HEK293 (cell line): ENCODE measurements at regions not wholly inside any gene's neighbourhood (a gene's known extent, or its start where the extent isn't known, plus 50 kb on each side); places are given as distances from the start of the nearest gene placed in this dataset.

Experiments
- CTCF ChIA-PET: fragments of 350-600 bp; formaldehyde crosslinking; extraction: SDS; loops from one replicate; lab custom pipeline; 2021; ENCODE audit warnings: antibody characterized with exemption; lab: Yijun Ruan, JAX
- POLR2A ChIA-PET: fragments of 300-600 bp; formaldehyde crosslinking; extraction: SDS; loops from one replicate; lab custom pipeline; 2020; ENCODE audit warnings: antibody characterized with exemption, inconsistent platforms; lab: Yijun Ruan, JAX
- H3K27ac ChIP-seq: fragments of 200-500 bp; sonication (Bioruptor generic); 2 replicates; pipeline ENCODE4 v1.5.1; 2014; ENCODE audit warnings: low read depth, low read length, control low read depth, inconsistent platforms; ENCODE audit errors: extremely low read depth
- H3K36me3 ChIP-seq, 2 experiments: fragments of 200-500 bp in 1 of 2; sonication (Bioruptor generic) in 1 of 2; 1 replicate in 1 of 2; 2 replicates in 1 of 2; pipeline ENCODE4 v1.5.1; 2014 to 2017; ENCODE audit warnings: inconsistent platforms in 2 of 2, low read length in 2 of 2; ENCODE audit not compliant: control insufficient read depth in 2 of 2, insufficient read depth in 1 of 2
- H3K4me1 ChIP-seq: fragments of 200-500 bp; sonication (Bioruptor generic); 2 replicates; pipeline ENCODE4 v1.5.1; 2014; ENCODE audit warnings: mild to moderate bottlenecking, low read length, inconsistent platforms; ENCODE audit not compliant: control insufficient read depth, insufficient read depth
- H3K4me3 ChIP-seq: 2 replicates; pipeline ENCODE4 v1.5.1; 2011; ENCODE audit warnings: low read depth, mild to moderate bottlenecking, control low read depth, low read length, moderate library complexity
- H3K9me3 ChIP-seq: fragments of 200-500 bp; sonication (Bioruptor generic); 2 replicates; pipeline ENCODE4 v1.5.1; 2014; ENCODE audit warnings: low read depth, low read length, inconsistent platforms; ENCODE audit not compliant: control insufficient read depth, insufficient read depth
- HOXA7 ChIP-seq: sonication (generic); formaldehyde crosslinking; IDR thresholded peaks from 2 replicates; pipeline ENCODE4 v1.8.1; 2022; ENCODE audit warnings: missing genetic modification reagents, borderline replicate concordance
- OVOL3 ChIP-seq: fragments of 450-650 bp; formaldehyde crosslinking; IDR thresholded peaks from 2 replicates; pipeline ENCODE4 v1.5.1; 2016; ENCODE audit warnings: missing biosample characterization, missing genetic modification characterization
- SCRT1 ChIP-seq: fragments of 450-650 bp; formaldehyde crosslinking; IDR thresholded peaks from 2 replicates; pipeline ENCODE4 v1.5.1; 2016; ENCODE audit warnings: missing biosample characterization, missing genetic modification characterization, borderline replicate concordance
- YY1 ChIP-seq: fragments of 450-650 bp; formaldehyde crosslinking; IDR thresholded peaks from 2 replicates; pipeline ENCODE4 v1.5.1; 2018; ENCODE audit warnings: missing biosample characterization, missing genetic modification characterization
- ZNF114 ChIP-seq: fragments of 450-650 bp; formaldehyde crosslinking; IDR thresholded peaks from 2 replicates; pipeline ENCODE4 v1.5.0; 2017; ENCODE audit warnings: missing biosample characterization, missing genetic modification characterization
- ZNF24 ChIP-seq: fragments of 450-650 bp; formaldehyde crosslinking; IDR thresholded peaks from 2 replicates; pipeline ENCODE4 v1.5.1; 2016; ENCODE audit warnings: missing biosample characterization, missing genetic modification characterization
- ZNF292 ChIP-seq: fragments of 450-650 bp; formaldehyde crosslinking; IDR thresholded peaks from 2 replicates; pipeline ENCODE4 v1.5.1; 2016; ENCODE audit warnings: low read depth, missing biosample characterization, missing genetic modification characterization, borderline replicate concordance
- ZNF341 ChIP-seq: fragments of 450-650 bp; formaldehyde crosslinking; IDR thresholded peaks from 2 replicates; pipeline ENCODE4; 2016; ENCODE audit warnings: low read depth, missing biosample characterization, missing genetic modification characterization
- ZNF426 ChIP-seq: fragments of 450-650 bp; formaldehyde crosslinking; IDR thresholded peaks from 2 replicates; pipeline ENCODE4 v1.5.1; 2017; ENCODE audit warnings: missing biosample characterization, missing genetic modification characterization, mild to moderate bottlenecking, inconsistent platforms, moderate library complexity
- ZNF521 ChIP-seq: fragments of 450-650 bp; formaldehyde crosslinking; IDR thresholded peaks from 2 replicates; pipeline ENCODE4 v1.5.1; 2017; ENCODE audit warnings: missing biosample characterization, mild to moderate bottlenecking, missing genetic modification characterization
- ZNF529 ChIP-seq: fragments of 450-650 bp; formaldehyde crosslinking; IDR thresholded peaks from 2 replicates; pipeline ENCODE4 v1.5.1; 2017; ENCODE audit warnings: missing genetic modification characterization, missing biosample characterization; ENCODE audit not compliant: insufficient replicate concordance
- ZNF549 ChIP-seq: fragments of 450-650 bp; IDR thresholded peaks from 2 replicates; pipeline ENCODE4 v1.5.1; 2018; ENCODE audit warnings: missing biosample characterization, missing genetic modification characterization, mild to moderate bottlenecking, inconsistent platforms, moderate library complexity
- ZNF555 ChIP-seq: fragments of 450-650 bp; formaldehyde crosslinking; conservative IDR thresholded peaks from 2 replicates; pipeline ENCODE4 v1.5.1; 2017; ENCODE audit warnings: missing biosample characterization, mild to moderate bottlenecking, missing genetic modification characterization, inconsistent platforms
- ZNF571 ChIP-seq: fragments of 450-650 bp; formaldehyde crosslinking; IDR thresholded peaks from 2 replicates; pipeline ENCODE4 v1.5.0; 2017; ENCODE audit warnings: missing biosample characterization, missing genetic modification characterization
- ZNF658 ChIP-seq: fragments of 450-650 bp; formaldehyde crosslinking; IDR thresholded peaks from 2 replicates; pipeline ENCODE4; 2016; ENCODE audit warnings: missing biosample characterization, missing genetic modification characterization
- ZNF843 ChIP-seq: fragments of 450-650 bp; formaldehyde crosslinking; IDR thresholded peaks from 2 replicates; pipeline ENCODE4 v1.5.1; 2016; ENCODE audit warnings: missing biosample characterization, missing genetic modification characterization
- TF ChIP-seq, protein P1 (sequence below): fragments of 450-650 bp; formaldehyde crosslinking; IDR thresholded peaks from 2 replicates; pipeline ENCODE4 v1.5.1; 2016; ENCODE audit warnings: missing biosample characterization, missing genetic modification characterization, borderline replicate concordance
- TF ChIP-seq, protein P2 (sequence below): fragments of 450-650 bp; formaldehyde crosslinking; IDR thresholded peaks from 2 replicates; pipeline ENCODE4 v1.5.1; 2017; ENCODE audit warnings: missing biosample characterization, missing genetic modification characterization
- TF ChIP-seq, protein P3 (sequence below): fragments of 450-650 bp; formaldehyde crosslinking; conservative IDR thresholded peaks from 2 replicates; pipeline ENCODE4 v1.5.1; 2016; ENCODE audit warnings: low read depth, missing biosample characterization, missing genetic modification characterization

DNA sequence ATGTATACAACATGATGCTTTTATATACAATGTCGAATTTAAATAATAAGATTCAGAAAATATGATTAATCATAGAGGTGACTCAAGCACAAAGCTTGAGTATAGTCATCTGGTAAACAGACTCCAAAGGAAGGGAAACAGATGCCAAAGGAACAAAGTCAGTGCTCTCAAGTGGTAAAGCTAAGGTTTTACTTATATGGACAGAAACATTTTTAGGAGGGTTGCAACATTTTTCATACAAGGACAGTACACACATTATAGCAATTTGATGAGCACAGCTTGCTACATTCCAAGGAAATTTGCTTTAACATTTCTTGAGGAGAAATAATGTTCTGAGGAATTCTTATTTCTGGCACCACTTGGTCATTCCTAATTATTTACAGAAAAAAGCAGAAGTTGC lies 333.4 kb upstream of the AADAT start (continued):
- TF ChIP-seq, protein P1, sequence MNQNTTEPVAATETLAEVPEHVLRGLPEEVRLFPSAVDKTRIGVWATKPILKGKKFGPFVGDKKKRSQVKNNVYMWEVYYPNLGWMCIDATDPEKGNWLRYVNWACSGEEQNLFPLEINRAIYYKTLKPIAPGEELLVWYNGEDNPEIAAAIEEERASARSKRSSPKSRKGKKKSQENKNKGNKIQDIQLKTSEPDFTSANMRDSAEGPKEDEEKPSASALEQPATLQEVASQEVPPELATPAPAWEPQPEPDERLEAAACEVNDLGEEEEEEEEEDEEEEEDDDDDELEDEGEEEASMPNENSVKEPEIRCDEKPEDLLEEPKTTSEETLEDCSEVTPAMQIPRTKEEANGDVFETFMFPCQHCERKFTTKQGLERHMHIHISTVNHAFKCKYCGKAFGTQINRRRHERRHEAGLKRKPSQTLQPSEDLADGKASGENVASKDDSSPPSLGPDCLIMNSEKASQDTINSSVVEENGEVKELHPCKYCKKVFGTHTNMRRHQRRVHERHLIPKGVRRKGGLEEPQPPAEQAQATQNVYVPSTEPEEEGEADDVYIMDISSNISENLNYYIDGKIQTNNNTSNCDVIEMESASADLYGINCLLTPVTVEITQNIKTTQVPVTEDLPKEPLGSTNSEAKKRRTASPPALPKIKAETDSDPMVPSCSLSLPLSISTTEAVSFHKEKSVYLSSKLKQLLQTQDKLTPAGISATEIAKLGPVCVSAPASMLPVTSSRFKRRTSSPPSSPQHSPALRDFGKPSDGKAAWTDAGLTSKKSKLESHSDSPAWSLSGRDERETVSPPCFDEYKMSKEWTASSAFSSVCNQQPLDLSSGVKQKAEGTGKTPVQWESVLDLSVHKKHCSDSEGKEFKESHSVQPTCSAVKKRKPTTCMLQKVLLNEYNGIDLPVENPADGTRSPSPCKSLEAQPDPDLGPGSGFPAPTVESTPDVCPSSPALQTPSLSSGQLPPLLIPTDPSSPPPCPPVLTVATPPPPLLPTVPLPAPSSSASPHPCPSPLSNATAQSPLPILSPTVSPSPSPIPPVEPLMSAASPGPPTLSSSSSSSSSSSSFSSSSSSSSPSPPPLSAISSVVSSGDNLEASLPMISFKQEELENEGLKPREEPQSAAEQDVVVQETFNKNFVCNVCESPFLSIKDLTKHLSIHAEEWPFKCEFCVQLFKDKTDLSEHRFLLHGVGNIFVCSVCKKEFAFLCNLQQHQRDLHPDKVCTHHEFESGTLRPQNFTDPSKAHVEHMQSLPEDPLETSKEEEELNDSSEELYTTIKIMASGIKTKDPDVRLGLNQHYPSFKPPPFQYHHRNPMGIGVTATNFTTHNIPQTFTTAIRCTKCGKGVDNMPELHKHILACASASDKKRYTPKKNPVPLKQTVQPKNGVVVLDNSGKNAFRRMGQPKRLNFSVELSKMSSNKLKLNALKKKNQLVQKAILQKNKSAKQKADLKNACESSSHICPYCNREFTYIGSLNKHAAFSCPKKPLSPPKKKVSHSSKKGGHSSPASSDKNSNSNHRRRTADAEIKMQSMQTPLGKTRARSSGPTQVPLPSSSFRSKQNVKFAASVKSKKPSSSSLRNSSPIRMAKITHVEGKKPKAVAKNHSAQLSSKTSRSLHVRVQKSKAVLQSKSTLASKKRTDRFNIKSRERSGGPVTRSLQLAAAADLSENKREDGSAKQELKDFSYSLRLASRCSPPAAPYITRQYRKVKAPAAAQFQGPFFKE (tag by site-specific recombination): no peak
- no peak for TF ChIP-seq ZNF529 (tag by site-specific recombination)
- no peak for TF ChIP-seq SCRT1 (tag by site-specific recombination)
- no peak for TF ChIP-seq YY1 (tag by site-specific recombination)
- TF ChIP-seq, all 188 proteins: peak for 0

DNA sequence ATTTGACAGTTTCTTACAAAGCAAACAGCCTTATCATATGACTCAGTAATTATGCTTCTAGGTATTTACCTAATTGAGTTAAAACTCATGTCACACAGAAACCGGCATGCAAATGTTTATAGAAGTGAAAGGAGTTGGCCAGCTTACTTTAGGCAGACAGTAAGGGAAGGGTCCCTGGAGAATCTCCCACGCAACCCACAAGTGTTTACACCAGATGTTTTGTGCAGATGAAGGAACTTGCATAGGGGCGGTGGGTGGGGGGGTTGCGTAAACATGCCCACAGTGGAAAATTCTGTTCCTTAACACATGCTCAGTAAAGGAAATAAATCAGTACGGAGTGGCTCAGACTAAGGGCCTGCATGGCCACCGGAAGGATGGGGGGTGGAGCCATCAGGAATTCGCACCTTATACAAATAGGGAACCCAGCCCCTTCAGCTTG lies 330.5 kb upstream of the AADAT start:
- no peak overlapping the region for H3K4me3 ChIP-seq
- H3K27ac ChIP-seq: no peak overlapping the region
- POLR2A ChIA-PET: no interaction called here
- H3K36me3 ChIP-seq: no peaks in the 10 kb centered on the region
- CTCF ChIA-PET: no interaction called here
- H3K4me1 ChIP-seq: no peaks in the 10 kb centered on the region
- no peaks in the 10 kb centered on the region for H3K9me3 ChIP-seq
- TF ChIP-seq ZNF341 (tag by site-specific recombination): no peak
- no peak for TF ChIP-seq ZNF292
- TF ChIP-seq ZNF426 (tag by site-specific recombination): no peak
- TF ChIP-seq, protein P2, sequence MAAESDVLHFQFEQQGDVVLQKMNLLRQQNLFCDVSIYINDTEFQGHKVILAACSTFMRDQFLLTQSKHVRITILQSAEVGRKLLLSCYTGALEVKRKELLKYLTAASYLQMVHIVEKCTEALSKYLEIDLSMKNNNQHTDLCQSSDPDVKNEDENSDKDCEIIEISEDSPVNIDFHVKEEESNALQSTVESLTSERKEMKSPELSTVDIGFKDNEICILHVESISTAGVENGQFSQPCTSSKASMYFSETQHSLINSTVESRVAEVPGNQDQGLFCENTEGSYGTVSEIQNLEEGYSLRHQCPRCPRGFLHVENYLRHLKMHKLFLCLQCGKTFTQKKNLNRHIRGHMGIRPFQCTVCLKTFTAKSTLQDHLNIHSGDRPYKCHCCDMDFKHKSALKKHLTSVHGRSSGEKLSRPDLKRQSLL (tag by site-specific recombination): no peak
- TF ChIP-seq, protein P3, sequence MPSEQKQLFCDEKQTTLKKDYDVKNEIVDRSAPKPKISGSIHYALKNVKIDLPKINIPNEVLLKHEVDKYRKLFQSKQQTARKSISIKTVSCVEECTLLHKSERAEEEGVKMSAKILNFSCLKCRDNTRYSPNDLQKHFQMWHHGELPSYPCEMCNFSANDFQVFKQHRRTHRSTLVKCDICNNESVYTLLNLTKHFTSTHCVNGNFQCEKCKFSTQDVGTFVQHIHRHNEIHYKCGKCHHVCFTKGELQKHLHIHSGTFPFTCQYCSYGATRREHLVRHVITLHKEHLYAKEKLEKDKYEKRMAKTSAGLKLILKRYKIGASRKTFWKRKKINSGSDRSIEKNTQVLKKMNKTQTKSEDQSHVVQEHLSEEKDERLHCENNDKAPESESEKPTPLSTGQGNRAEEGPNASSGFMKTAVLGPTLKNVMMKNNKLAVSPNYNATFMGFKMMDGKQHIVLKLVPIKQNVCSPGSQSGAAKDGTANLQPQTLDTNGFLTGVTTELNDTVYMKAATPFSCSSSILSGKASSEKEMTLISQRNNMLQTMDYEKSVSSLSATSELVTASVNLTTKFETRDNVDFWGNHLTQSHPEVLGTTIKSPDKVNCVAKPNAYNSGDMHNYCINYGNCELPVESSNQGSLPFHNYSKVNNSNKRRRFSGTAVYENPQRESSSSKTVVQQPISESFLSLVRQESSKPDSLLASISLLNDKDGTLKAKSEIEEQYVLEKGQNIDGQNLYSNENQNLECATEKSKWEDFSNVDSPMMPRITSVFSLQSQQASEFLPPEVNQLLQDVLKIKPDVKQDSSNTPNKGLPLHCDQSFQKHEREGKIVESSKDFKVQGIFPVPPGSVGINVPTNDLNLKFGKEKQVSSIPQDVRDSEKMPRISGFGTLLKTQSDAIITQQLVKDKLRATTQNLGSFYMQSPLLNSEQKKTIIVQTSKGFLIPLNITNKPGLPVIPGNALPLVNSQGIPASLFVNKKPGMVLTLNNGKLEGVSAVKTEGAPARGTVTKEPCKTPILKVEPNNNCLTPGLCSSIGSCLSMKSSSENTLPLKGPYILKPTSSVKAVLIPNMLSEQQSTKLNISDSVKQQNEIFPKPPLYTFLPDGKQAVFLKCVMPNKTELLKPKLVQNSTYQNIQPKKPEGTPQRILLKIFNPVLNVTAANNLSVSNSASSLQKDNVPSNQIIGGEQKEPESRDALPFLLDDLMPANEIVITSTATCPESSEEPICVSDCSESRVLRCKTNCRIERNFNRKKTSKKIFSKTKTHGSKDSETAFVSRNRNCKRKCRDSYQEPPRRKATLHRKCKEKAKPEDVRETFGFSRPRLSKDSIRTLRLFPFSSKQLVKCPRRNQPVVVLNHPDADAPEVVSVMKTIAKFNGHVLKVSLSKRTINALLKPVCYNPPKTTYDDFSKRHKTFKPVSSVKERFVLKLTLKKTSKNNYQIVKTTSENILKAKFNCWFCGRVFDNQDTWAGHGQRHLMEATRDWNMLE: no peak
- no peak for TF ChIP-seq ZNF571 (tag by site-specific recombination)
- no peak for TF ChIP-seq ZNF843
- TF ChIP-seq OVOL3: no peak
- TF ChIP-seq HOXA7 (CRISPR knock-in tag): no peak
- TF ChIP-seq ZNF555 (tag by site-specific recombination): no peak
- no peak for TF ChIP-seq ZNF521
- no peak for TF ChIP-seq ZNF658
- TF ChIP-seq ZNF114: no peak
- no peak for TF ChIP-seq ZNF24 (tag by site-specific recombination)
- TF ChIP-seq ZNF549: no peak
